ENCODE measurements at regions not wholly inside any gene's neighbourhood (a gene's known extent, or its start where the extent isn't known, plus 50 kb on each side); places are given as distances from the start of the nearest gene placed in this dataset.

- Histone ChIP-seq H3K27ac (ENCODE audit: low read depth in 1 of 2, low read length in 2 of 2) (no peak overlapping the region), H3K36me3 (ENCODE audit: control insufficient read depth in 4 of 4, insufficient read depth in 3 of 4, low read depth in 1 of 4, low read length in 3 of 4) (no peaks in the 10 kb centered on the region), H3K9me3 (ENCODE audit: control insufficient read depth in 4 of 4, low read length in 3 of 4) (no peaks in the 10 kb centered on the region), H3K27me3 (ENCODE audit: control insufficient read depth in 4 of 4, insufficient read depth in 4 of 4, low read length in 3 of 4) (no peaks in the 10 kb centered on the region), H3K4me3 (ENCODE audit: low read depth in 1 of 3, low read length in 3 of 3) (no peak overlapping the region), H3K9ac (ENCODE audit: low read depth in 1 of 2, low read length in 2 of 2) (no peak overlapping the region), H3K4me1 (ENCODE audit: control insufficient read depth in 4 of 4, insufficient read depth in 4 of 4, low read length in 3 of 4) (no peaks in the 10 kb centered on the region)
- no peak for TF ChIP-seq RAD21 (IDR thresholded peaks at IDR 0.05)
- TF ChIP-seq EGR1 (IDR thresholded peaks at IDR 0.05; ENCODE audit: low read depth in 2 of 2) = no peak
- TF ChIP-seq MAX (IDR thresholded peaks at IDR 0.05) = no peak
- TF ChIP-seq HNF4G (IDR thresholded peaks at IDR 0.05) = no peak
- TF ChIP-seq HNF4A (conservative IDR thresholded peaks at IDR 0.05) = no peak
- no peak for TF ChIP-seq GABPA (IDR thresholded peaks at IDR 0.05 in 1 of 2, conservative IDR thresholded peaks at IDR 0.05 in 1 of 2)
- no peak for TF ChIP-seq FOXA2 (IDR thresholded peaks at IDR 0.05)
- no peak for TF ChIP-seq TAF1 (conservative IDR thresholded peaks at IDR 0.05)
- TF ChIP-seq ATF3 (IDR thresholded peaks at IDR 0.05) = no peak
- TF ChIP-seq ZBTB33 (IDR thresholded peaks at IDR 0.05) = no peak
- no peak for TF ChIP-seq FOXA1 (IDR thresholded peaks at IDR 0.05)
- no peak for TF ChIP-seq NR2F2 (IDR thresholded peaks at IDR 0.05)
- no peak for TF ChIP-seq SP1 (IDR thresholded peaks at IDR 0.05)
- no peak for DNase-seq (ENCODE audit: low spot score)
- 57% methylated on average over 4 of the region's 4 CpGs for WGBS
These were observed 213.1 kb upstream of the GULP1 start for GRCh38 chr2:188078534-188078933.

- no peak for DNase-seq (ENCODE audit: low spot score)
- no peaks in the 10 kb centered on the region for H3K9me3 ChIP-seq (ENCODE audit: control insufficient read depth in 4 of 4, low read length in 3 of 4)
- no peaks in the 10 kb centered on the region for H3K4me1 ChIP-seq (ENCODE audit: control insufficient read depth in 4 of 4, insufficient read depth in 4 of 4, low read length in 3 of 4)
- WGBS = 76% methylated on average over 1 of the region's 1 CpG
- H3K4me3 ChIP-seq (ENCODE audit: low read depth in 1 of 3, low read length in 3 of 3) = no peak overlapping the region
- H3K36me3 ChIP-seq (ENCODE audit: control insufficient read depth in 4 of 4, insufficient read depth in 3 of 4, low read depth in 1 of 4, low read length in 3 of 4) = no peaks in the 10 kb centered on the region
- no peaks in the 10 kb centered on the region for H3K27me3 ChIP-seq (ENCODE audit: control insufficient read depth in 4 of 4, insufficient read depth in 4 of 4, low read length in 3 of 4)
- H3K9ac ChIP-seq (ENCODE audit: low read depth in 1 of 2, low read length in 2 of 2) = no peak overlapping the region
- no peak overlapping the region for H3K27ac ChIP-seq (ENCODE audit: low read depth in 1 of 2, low read length in 2 of 2)
- TF ChIP-seq HNF4A (conservative IDR thresholded peaks at IDR 0.05) = no peak
- no peak for TF ChIP-seq FOXA2 (IDR thresholded peaks at IDR 0.05)
- TF ChIP-seq SP1 (IDR thresholded peaks at IDR 0.05) = no peak
- TF ChIP-seq ZBTB33 (IDR thresholded peaks at IDR 0.05) = no peak
- no peak for TF ChIP-seq CTCF (IDR thresholded peaks at IDR 0.05; ENCODE audit: low read depth, low read length, missing input control)
- TF ChIP-seq FOXA1 (IDR thresholded peaks at IDR 0.05) = no peak
- no peak for TF ChIP-seq EGR1 (IDR thresholded peaks at IDR 0.05; ENCODE audit: low read depth in 2 of 2)
- TF ChIP-seq ATF3 (IDR thresholded peaks at IDR 0.05) = no peak
- no peak for TF ChIP-seq JUND (IDR thresholded peaks at IDR 0.05)
- TF ChIP-seq NR2F2 (IDR thresholded peaks at IDR 0.05) = no peak
- TF ChIP-seq HNF4G (IDR thresholded peaks at IDR 0.05) = no peak
- TF ChIP-seq MAX (IDR thresholded peaks at IDR 0.05) = no peak
- TF ChIP-seq GABPA (IDR thresholded peaks at IDR 0.05 in 1 of 2, conservative IDR thresholded peaks at IDR 0.05 in 1 of 2) = no peak
- no peak for TF ChIP-seq RAD21 (IDR thresholded peaks at IDR 0.05)
- no peak for TF ChIP-seq REST (IDR thresholded peaks at IDR 0.05)
- TF ChIP-seq TAF1 (conservative IDR thresholded peaks at IDR 0.05) = no peak
- no peak for TF ChIP-seq RXRA (IDR thresholded peaks at IDR 0.05)
These were observed 212.5 kb upstream of the GULP1 start for GRCh38 chr2:188079196-188079595.

Data from liver (tissue), 8 donors.